ENCODE measurements at regions not wholly inside any gene's neighbourhood (a gene's known extent, or its start where the extent isn't known, plus 50 kb on each side); places are given as distances from the start of the nearest gene placed in this dataset.

DNA sequence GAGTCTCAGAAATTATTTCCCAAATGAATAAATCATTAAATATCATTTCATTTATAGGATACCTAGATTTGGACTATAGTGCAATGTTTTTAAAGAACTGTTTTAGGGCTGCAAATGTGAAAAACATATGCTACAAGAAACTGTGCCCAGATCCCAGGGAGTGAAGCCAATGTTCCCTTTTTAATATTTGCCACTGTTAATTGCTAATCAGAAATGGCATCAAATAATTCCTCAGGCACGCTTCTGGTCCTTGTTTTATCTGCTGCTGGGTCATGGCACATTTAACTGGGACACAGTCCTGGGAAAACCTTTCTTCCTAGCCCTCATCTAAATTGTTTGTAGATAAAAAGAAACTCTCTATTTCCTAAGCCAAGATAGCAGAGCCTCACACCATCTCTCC lies 79.3 kb upstream of the CNTNAP4 start:
- no peak for TF ChIP-seq CTCF (IDR thresholded peaks at IDR 0.05; ENCODE audit: low read depth, low read length, missing control alignments)
- in situ Hi-C loops (cut with HindIII; ENCODE audit: low pct_ligation_motif_present, low sequenced_read_pairs), result no loop called here
- H3K27ac ChIP-seq, result no peak overlapping the region
- no peak for DNase-seq
- no peaks in the 10 kb centered on the region for H3K27me3 ChIP-seq (replicated peaks)
- H3K36me3 ChIP-seq (replicated peaks), result no peaks in the 10 kb centered on the region
- H3K4me3 ChIP-seq (ENCODE audit: low read depth, low read length), result no peak overlapping the region

DNA sequence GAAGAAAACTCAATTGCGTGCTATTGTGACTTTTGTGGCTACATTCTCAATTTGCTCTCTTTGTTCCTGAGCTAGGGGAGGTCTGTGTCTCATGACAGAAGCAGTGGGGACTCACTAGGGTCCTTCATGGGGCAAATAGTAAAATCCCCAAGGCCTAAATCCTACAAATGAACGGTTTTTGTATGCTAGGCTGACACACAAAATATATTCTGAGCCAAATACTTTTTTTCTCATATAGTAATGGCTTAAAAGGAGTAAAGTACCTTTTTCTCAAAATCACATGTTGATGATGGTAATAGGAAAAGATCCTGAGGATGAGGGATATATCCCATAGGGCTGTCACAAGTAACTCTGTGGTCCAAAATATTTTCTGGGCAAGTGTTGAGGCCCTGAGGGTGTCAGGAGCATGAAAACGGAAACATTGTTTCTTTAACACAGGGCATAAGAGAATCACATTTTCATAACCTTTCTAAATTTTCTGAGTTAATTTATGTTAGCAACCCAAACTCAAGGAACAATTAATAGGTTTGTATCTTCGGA lies 77.5 kb upstream of the CNTNAP4 start:
- no peak for TF ChIP-seq CTCF (IDR thresholded peaks at IDR 0.05; ENCODE audit: low read depth, low read length, missing control alignments)
- Histone ChIP-seq H3K4me3 (ENCODE audit: low read depth, low read length) (no peak overlapping the region), H3K27me3 (replicated peaks) (no peaks in the 10 kb centered on the region), H3K36me3 (replicated peaks) (no peaks in the 10 kb centered on the region), H3K27ac (no peak overlapping the region)
- in situ Hi-C loops (cut with HindIII; ENCODE audit: low pct_ligation_motif_present, low sequenced_read_pairs), result no loop called here
- no peak for DNase-seq

DNA sequence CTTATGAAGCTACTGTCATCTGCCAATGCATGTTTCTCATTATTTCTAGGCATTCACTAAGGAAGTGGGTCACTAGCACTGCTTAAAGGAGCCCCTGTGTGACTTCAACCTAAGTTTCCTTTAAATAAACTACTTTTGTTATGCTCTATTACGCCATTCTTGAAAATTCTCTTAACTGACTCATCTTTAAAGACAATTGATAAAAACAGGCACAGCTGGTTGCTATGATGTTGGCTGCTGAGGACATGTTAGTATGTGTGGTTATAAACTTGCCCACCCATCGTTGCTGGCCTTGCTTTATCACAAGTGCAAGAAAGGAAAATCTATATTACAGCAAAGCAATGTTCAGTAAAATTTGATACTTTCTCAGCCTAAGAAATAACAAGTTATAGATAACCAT lies 75.8 kb upstream of the CNTNAP4 start:
- Histone ChIP-seq H3K36me3 (replicated peaks) (no peaks in the 10 kb centered on the region), H3K27me3 (replicated peaks) (no peaks in the 10 kb centered on the region), H3K27ac (no peak overlapping the region), H3K4me3 (ENCODE audit: low read depth, low read length) (no peak overlapping the region)
- DNase-seq, result no peak
- TF ChIP-seq CTCF (IDR thresholded peaks at IDR 0.05; ENCODE audit: low read depth, low read length, missing control alignments), result no peak
- in situ Hi-C loops (cut with HindIII; ENCODE audit: low pct_ligation_motif_present, low sequenced_read_pairs), result no loop called here

DNA sequence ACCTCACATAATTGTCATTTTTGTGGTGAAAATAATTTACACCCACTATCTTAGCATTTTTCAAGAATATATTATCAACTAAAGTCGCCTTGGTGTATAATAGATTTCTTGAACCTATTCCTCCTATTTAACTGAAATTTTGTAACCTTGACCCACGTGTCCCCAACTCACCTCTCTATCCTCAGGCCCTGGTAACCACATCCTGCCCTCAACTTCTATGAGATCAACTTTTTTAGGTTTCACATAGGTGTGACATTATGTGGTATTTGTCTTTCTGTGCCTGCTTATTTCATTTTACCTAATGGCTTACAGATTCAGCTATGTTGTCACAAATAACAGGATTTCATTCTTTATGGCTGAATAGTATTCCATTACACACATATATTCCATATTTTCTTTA lies 73.0 kb upstream of the CNTNAP4 start:
- no peak for TF ChIP-seq CTCF (IDR thresholded peaks at IDR 0.05; ENCODE audit: low read depth, low read length, missing control alignments)
- Histone ChIP-seq H3K27ac (no peak overlapping the region), H3K36me3 (replicated peaks) (no peaks in the 10 kb centered on the region), H3K27me3 (replicated peaks) (no peaks in the 10 kb centered on the region), H3K4me3 (ENCODE audit: low read depth, low read length) (no peak overlapping the region)
- in situ Hi-C loops (cut with HindIII; ENCODE audit: low pct_ligation_motif_present, low sequenced_read_pairs), result no loop called here
- DNase-seq, result no peak

DNA sequence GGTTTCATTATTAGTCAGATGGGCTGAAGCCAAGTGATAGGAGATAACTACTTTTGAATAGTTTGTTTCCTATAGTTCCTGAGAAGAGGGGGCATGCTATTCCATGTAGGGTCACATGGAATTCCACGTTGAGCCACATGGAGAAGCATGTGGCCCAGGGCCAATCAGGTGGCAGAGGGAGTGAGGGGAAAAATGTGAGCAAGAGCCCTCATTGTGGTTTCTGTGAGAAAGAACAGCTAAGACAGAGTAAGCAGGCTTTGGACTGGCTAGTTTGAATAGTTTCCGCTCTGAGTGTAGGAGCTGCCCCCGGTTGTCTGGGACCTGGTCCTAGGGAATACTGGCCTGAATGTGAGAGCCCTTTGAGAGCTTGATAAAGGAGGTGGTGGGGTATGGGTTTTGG lies 69.9 kb upstream of the CNTNAP4 start:
- DNase-seq, result no peak
- TF ChIP-seq CTCF (IDR thresholded peaks at IDR 0.05; ENCODE audit: low read depth, low read length, missing control alignments), result no peak

GRCh38 chr16:76210157-76210556 lies 67.0 kb upstream of the CNTNAP4 start:
- DNase-seq, result no peak
- no peak overlapping the region for H3K4me3 ChIP-seq (ENCODE audit: low read depth, low read length)
- in situ Hi-C loops (cut with HindIII; ENCODE audit: low pct_ligation_motif_present, low sequenced_read_pairs), result no loop called here
- no peak overlapping the region for H3K27ac ChIP-seq
- H3K27me3 ChIP-seq (replicated peaks), result no peaks in the 10 kb centered on the region
- no peaks in the 10 kb centered on the region for H3K36me3 ChIP-seq (replicated peaks)
- TF ChIP-seq CTCF (IDR thresholded peaks at IDR 0.05; ENCODE audit: low read depth, low read length, missing control alignments), result no peak

More for the DNA sequence above, 69.9 kb upstream of the CNTNAP4 start:
- Histone ChIP-seq H3K36me3 (replicated peaks) (no peaks in the 10 kb centered on the region), H3K27ac (no peak overlapping the region), H3K27me3 (replicated peaks) (no peaks in the 10 kb centered on the region), H3K4me3 (ENCODE audit: low read depth, low read length) (no peak overlapping the region)
- in situ Hi-C loops (cut with HindIII; ENCODE audit: low pct_ligation_motif_present, low sequenced_read_pairs), result no loop called here

All from brain microvascular endothelial cell (primary cell).